ENCODE measurements at regions not wholly inside any gene's neighbourhood (a gene's known extent, or its start where the extent isn't known, plus 50 kb on each side); places are given as distances from the start of the nearest gene placed in this dataset.

DNA sequence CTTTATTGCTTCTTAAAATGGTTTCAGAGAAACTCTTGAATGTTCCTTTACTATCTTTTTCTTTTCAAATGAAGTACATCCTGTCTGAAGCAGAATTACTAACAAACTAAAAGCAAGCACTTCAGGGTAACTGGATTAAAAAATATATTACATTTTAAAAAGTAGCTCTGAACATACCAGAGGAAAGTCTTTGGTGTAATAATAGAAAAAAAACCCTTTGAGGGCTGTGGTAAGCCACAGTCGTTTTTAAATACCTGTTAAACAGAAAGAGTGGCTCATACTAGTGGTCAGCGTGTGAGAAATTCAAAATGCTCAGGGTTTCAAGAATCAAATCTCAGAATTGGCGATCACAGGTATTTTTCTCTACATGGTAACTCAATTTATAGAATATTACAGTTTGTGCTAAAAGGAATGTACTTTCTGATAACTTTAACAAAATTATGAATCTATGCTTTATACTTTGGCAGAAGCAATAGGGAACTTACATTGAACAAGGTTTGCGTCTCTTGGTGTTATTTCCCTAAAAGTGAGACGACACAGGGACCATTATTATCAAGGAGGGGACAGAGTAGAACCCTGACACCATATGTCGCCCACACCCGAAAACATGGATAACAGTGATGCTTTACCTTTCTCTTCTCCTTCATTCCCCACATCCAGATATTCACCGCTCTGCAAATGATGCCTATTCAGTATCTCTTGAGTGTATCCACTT, 97.0 kb upstream of the DPH5 start:
- no peak for TF ChIP-seq EZH2 (IDR thresholded peaks at IDR 0.05; ENCODE audit: low read length, missing control alignments)
- TF ChIP-seq, protein P1, sequence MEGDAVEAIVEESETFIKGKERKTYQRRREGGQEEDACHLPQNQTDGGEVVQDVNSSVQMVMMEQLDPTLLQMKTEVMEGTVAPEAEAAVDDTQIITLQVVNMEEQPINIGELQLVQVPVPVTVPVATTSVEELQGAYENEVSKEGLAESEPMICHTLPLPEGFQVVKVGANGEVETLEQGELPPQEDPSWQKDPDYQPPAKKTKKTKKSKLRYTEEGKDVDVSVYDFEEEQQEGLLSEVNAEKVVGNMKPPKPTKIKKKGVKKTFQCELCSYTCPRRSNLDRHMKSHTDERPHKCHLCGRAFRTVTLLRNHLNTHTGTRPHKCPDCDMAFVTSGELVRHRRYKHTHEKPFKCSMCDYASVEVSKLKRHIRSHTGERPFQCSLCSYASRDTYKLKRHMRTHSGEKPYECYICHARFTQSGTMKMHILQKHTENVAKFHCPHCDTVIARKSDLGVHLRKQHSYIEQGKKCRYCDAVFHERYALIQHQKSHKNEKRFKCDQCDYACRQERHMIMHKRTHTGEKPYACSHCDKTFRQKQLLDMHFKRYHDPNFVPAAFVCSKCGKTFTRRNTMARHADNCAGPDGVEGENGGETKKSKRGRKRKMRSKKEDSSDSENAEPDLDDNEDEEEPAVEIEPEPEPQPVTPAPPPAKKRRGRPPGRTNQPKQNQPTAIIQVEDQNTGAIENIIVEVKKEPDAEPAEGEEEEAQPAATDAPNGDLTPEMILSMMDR (conservative IDR thresholded peaks at IDR 0.05 in 1 of 2, IDR thresholded peaks at IDR 0.05 in 1 of 2; ENCODE audit: low read depth in 1 of 2, low read length in 2 of 2) = no peak
- DNase-seq (ENCODE audit: low read depth in 2 of 2) = peak in 1 of 2 donors; percentile 44

DNA sequence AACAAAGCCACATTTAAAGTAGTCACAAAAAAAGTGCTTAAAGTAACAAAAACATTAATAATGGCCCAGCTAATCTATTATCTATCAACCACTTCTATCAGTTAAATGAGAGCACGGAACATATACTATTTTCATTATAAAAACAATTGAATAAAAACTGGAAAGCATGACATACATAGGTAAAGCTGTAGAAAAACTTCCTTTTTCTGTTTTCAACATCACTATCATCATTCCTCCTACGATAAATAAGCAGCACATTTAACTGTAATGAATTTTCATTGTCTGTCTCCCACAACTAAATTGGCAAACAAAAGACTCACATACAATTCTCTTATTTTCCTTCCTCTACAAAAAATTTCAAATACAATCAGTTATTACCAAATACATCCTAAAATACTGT, 96.4 kb upstream of the DPH5 start:
- no peaks in the 10 kb centered on the region for H3K36me3 ChIP-seq (ENCODE audit: control insufficient read depth, insufficient read depth, low read length)
- TF ChIP-seq EZH2 (IDR thresholded peaks at IDR 0.05; ENCODE audit: low read length, missing control alignments) = no peak
- H3K27ac ChIP-seq (ENCODE audit: insufficient read depth, low read length) = no peak overlapping the region
- H2AFZ ChIP-seq (ENCODE audit: low read length) = no peak overlapping the region
- no peaks in the 10 kb centered on the region for H3K9me3 ChIP-seq (ENCODE audit: control insufficient read depth, insufficient read depth, low read depth, low read length)
- H3K4me1 ChIP-seq (ENCODE audit: control insufficient read depth, extremely low read depth, insufficient read depth, low read length) = no peaks in the 10 kb centered on the region
- no peaks in the 10 kb centered on the region for H3K27me3 ChIP-seq (ENCODE audit: control insufficient read depth, insufficient read depth, low read length)
- H3K4me3 ChIP-seq (replicated peaks in 1 of 4; ENCODE audit: control extremely low read depth in 1 of 4, insufficient read depth in 1 of 4, low read depth in 3 of 4, low read length in 4 of 4) = no peak overlapping the region
- DNase-seq (ENCODE audit: low read depth in 2 of 2) = no peak
- no peaks in the 10 kb centered on the region for H4K20me1 ChIP-seq (ENCODE audit: control insufficient read depth, extremely low read depth, insufficient read depth, low read length)
- H3K79me2 ChIP-seq (ENCODE audit: control insufficient read depth, insufficient read depth, low read length) = no peaks in the 10 kb centered on the region
- H3K9ac ChIP-seq (ENCODE audit: insufficient read depth, low read length) = no peak overlapping the region
- no peak overlapping the region for H3K4me2 ChIP-seq (ENCODE audit: extremely low read depth, insufficient read depth, low read length)

More for the DNA sequence above, 97.0 kb upstream of the DPH5 start:
- Histone ChIP-seq H3K79me2 (ENCODE audit: control insufficient read depth, insufficient read depth, low read length) (no peaks in the 10 kb centered on the region), H3K9me3 (ENCODE audit: control insufficient read depth, insufficient read depth, low read depth, low read length) (no peaks in the 10 kb centered on the region), H3K4me3 (replicated peaks in 1 of 4; ENCODE audit: control extremely low read depth in 1 of 4, insufficient read depth in 1 of 4, low read depth in 3 of 4, low read length in 4 of 4) (no peak overlapping the region), H3K27ac (ENCODE audit: insufficient read depth, low read length) (no peak overlapping the region), H3K4me2 (ENCODE audit: extremely low read depth, insufficient read depth, low read length) (no peak overlapping the region), H4K20me1 (ENCODE audit: control insufficient read depth, extremely low read depth, insufficient read depth, low read length) (no peaks in the 10 kb centered on the region), H3K27me3 (ENCODE audit: control insufficient read depth, insufficient read depth, low read length) (no peaks in the 10 kb centered on the region), H3K36me3 (ENCODE audit: control insufficient read depth, insufficient read depth, low read length) (no peaks in the 10 kb centered on the region), H3K9ac (ENCODE audit: insufficient read depth, low read length) (no peak overlapping the region), H3K4me1 (ENCODE audit: control insufficient read depth, extremely low read depth, insufficient read depth, low read length) (no peaks in the 10 kb centered on the region), H2AFZ (ENCODE audit: low read length) (no peak overlapping the region)

- H3K9me3 ChIP-seq (ENCODE audit: control insufficient read depth, insufficient read depth, low read depth, low read length) = no peaks in the 10 kb centered on the region
- H3K4me1 ChIP-seq (ENCODE audit: control insufficient read depth, extremely low read depth, insufficient read depth, low read length) = no peaks in the 10 kb centered on the region
- H3K27ac ChIP-seq (ENCODE audit: insufficient read depth, low read length) = no peak overlapping the region
- no peak for DNase-seq (ENCODE audit: low read depth in 2 of 2)
- no peaks in the 10 kb centered on the region for H3K79me2 ChIP-seq (ENCODE audit: control insufficient read depth, insufficient read depth, low read length)
- H3K27me3 ChIP-seq (ENCODE audit: control insufficient read depth, insufficient read depth, low read length) = no peaks in the 10 kb centered on the region
- H4K20me1 ChIP-seq (ENCODE audit: control insufficient read depth, extremely low read depth, insufficient read depth, low read length) = no peaks in the 10 kb centered on the region
- no peak for TF ChIP-seq EZH2 (IDR thresholded peaks at IDR 0.05; ENCODE audit: low read length, missing control alignments)
- TF ChIP-seq, protein P1 (conservative IDR thresholded peaks at IDR 0.05 in 1 of 2, IDR thresholded peaks at IDR 0.05 in 1 of 2; ENCODE audit: low read depth in 1 of 2, low read length in 2 of 2) = no peak
- H3K9ac ChIP-seq (ENCODE audit: insufficient read depth, low read length) = no peak overlapping the region
- no peak overlapping the region for H3K4me2 ChIP-seq (ENCODE audit: extremely low read depth, insufficient read depth, low read length)
- H2AFZ ChIP-seq (ENCODE audit: low read length) = no peak overlapping the region
- H3K4me3 ChIP-seq (replicated peaks in 1 of 4; ENCODE audit: control extremely low read depth in 1 of 4, insufficient read depth in 1 of 4, low read depth in 3 of 4, low read length in 4 of 4) = no peak overlapping the region
- no peaks in the 10 kb centered on the region for H3K36me3 ChIP-seq (ENCODE audit: control insufficient read depth, insufficient read depth, low read length)
These were observed 95.9 kb upstream of the DPH5 start for GRCh38 chr1:101121504-101121903.
